RCC 7860 (cell line): ENCODE measurements at regions not wholly inside any gene's neighbourhood (a gene's known extent, or its start where the extent isn't known, plus 50 kb on each side); places are given as distances from the start of the nearest gene placed in this dataset.

Experiments used
- DNase-seq: peaks from one replicate; pipeline ENCODE4 v3.0.0-alpha.2; 2015; ENCODE audit warnings: low spot score
- FAIRE-seq: peaks from 2 replicates; lab custom pipeline; 2012; peaks lifted over from hg19 to GRCh38; lab: Jason Lieb, UNC

GRCh38 chr5:44661851-44662250 is 146.9 kb upstream of the MRPS30 start:
- no peak for FAIRE-seq
- DNase-seq: no peak

DNA sequence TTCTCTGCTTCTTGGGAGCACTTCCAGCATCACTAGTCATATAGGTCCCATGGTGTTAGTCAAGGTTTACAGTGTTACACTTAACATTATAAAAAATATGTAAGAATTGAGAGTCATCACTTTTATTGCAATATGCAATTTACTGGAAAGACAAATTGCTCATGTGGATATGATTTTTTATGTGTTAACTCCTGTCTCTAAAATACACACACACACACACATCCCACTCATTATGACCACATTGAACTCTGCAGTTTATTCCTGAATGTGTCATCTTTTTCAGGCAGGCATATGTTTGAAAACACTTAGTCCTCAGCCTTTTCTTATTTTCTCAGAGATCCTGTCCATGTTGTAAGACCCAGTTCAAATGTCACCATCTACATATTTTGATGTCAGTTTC is 148.5 kb upstream of the MRPS30 start:
- FAIRE-seq (no peak), DNase-seq (no peak)

DNA sequence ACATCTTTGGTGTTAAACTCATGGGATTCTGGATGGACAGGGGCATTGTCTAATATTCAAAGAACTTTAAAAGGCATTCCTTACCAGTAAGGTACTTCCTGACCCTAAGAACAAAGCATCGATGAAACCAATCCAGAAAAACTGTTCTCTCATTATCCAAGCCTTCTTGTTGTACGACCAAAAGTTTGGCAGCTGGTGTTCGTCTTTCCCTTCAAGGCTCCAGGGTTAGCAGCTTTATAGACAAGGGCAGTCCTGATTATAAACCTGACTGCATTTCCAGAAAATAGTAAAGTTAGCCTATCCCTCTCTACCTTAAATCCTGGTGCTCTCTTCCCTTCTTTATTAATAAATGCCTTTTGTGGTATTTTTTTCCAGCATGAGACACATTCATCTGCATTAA is 149.4 kb upstream of the MRPS30 start:
- FAIRE-seq (no peak), DNase-seq (no peak)

- DNase-seq (no peak), FAIRE-seq (no peak)
These were observed 156.1 kb upstream of the MRPS30 start for GRCh38 chr5:44652674-44653073.

GRCh38 chr5:44646016-44646415 is 162.7 kb upstream of the MRPS30 start:
- DNase-seq (no peak), FAIRE-seq (no peak)

GRCh38 chr5:44645502-44645901 is 163.2 kb upstream of the MRPS30 start:
- DNase-seq (no peak), FAIRE-seq (no peak)

DNA sequence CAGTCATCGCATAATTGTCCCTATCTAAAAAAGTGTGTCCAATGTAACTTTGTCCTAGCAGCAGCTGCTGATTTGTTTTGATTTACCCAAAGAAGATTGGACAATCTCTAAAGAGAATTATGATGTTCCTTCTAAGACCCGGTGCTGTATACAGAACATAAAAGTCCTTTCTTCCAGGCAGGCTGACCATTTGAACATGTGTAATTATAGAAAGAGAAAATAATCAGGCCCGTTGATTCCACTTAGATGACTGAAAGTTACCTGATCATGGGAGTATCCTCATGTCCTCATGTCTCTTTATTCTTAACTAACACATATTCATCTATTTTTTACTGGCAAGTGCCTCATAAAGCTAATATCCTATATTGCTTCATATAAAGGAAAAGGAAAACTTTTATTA is 164.1 kb upstream of the MRPS30 start:
- DNase-seq: no peak
- no peak for FAIRE-seq

- FAIRE-seq (no peak), DNase-seq (no peak)
These were observed 166.9 kb upstream of the MRPS30 start for GRCh38 chr5:44641820-44642219.

DNA sequence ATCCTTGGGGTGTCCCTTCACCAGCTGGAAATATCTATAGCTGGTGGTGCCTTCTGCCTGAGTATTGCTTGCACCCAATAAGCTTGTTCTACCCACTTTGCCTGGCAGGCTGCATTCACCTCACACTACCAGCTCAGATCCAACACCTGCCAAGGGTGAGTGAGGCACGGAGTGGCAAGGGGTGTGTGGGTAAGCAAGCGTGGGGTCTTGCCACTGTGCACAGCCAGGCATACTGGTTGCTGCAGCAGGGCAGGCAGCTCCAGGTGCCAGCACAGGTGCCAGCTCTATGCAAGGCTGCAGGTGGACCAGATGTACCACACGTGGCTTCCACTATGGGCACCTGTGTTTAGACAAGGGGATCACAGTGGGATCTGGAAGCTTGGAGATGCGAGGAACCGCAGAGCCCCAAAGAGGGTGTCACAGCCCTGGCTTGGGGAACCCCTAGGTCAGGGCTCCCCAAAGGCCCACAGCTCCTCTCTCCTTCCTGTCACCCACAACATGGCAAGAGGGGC is 167.7 kb upstream of the MRPS30 start:
- FAIRE-seq (no peak), DNase-seq (no peak)

DNA sequence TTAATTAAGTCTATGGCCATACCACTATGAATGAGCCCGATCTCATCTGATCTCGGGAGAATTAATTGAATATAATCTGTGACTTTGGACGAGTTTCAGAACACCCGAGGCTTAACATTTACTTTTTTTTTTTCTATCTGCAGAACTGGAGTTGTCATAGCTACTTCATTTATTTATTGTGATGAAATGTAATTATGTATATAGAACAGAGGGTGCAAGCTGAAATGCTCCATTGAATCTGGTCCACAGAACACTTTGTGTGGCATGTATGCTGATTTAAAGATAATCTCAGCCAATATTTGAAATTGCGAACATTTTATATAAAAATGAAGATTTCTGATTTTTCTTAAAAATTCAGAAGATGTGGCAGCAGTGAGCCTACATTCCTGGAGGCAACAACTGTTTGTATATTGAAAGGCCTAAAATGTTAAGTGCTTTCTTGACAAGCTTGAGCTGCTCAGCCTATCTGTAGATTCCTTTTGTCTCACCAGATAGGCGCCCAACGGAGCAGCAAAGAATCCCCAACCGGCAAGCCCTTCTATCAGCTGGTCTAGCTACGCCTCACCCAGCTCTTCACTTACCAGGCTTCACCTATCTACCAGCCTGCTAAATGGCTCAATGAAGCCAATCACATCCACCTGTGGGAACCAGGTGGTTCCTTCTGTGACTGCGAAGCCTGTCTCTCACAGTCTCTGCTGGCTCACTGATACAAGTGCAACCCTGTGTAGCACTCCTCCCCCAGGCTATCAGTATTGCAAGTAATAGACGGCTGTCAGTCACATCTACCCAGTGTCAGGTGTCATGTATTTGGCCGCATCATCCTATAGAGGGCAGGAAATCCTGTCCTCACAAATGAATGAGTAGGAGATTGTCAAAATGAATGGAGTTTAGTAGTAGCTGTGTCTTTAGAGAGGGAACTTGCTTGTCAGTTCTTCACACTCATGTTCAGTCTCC is 170.6 kb upstream of the MRPS30 start:
- no peak for FAIRE-seq
- DNase-seq: no peak

- no peak for DNase-seq
- no peak for FAIRE-seq
These were observed 176.4 kb upstream of the MRPS30 start for GRCh38 chr5:44632344-44632743.

- FAIRE-seq (no peak), DNase-seq (no peak)
These were observed 181.9 kb upstream of the MRPS30 start for GRCh38 chr5:44626846-44627245.

- FAIRE-seq: no peak
These were observed 186.4 kb upstream of the MRPS30 start for GRCh38 chr5:44622331-44622730.

GRCh38 chr5:44619875-44620610 is 188.7 kb upstream of the MRPS30 start:
- FAIRE-seq (no peak), DNase-seq (no peak)

More at GRCh38 chr5:44622331-44622730, 186.4 kb upstream of the MRPS30 start:
- DNase-seq: no peak

DNA sequence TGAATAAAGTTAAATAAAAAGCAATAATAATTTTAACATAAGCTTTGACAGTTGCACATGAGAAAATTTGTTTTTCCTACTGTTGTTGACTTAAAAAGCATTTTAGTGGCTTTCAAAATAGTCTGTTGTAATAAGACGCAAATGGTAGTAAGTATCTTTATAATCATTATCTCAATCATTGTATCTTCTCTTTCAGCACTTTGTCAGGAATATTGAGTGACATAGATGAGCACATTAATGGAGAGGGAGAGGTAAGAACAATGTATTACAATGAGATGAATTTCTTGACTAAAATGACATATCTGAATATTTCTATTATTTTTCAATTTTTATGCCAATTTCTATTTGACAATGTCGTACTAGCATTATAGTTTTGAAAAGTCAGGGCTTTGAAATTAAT is 193.9 kb upstream of the MRPS30 start:
- DNase-seq: no peak
- no peak for FAIRE-seq

- no peak for DNase-seq
- no peak for FAIRE-seq
These were observed 194.8 kb upstream of the MRPS30 start for GRCh38 chr5:44613936-44614335.

DNA sequence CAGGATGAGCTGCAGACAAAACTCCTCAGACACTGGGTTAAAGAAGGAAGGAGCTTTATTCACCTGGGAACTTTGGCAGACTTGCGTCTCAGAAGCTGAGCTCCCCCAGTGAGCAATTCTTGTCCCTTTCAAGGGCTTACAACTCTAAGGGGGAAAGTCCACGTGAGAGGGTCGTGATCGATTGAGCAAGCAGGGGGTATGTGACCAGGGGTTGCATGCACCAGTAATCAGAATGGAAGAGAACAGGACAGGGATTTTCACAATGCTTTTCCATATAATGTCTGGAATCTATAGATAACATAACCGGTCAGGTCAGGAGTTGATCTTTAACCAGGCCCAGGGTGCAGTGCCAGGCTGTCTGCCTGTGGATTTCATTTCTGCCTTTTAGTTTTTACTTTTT is 202.8 kb upstream of the MRPS30 start:
- DNase-seq (no peak), FAIRE-seq (no peak)

DNA sequence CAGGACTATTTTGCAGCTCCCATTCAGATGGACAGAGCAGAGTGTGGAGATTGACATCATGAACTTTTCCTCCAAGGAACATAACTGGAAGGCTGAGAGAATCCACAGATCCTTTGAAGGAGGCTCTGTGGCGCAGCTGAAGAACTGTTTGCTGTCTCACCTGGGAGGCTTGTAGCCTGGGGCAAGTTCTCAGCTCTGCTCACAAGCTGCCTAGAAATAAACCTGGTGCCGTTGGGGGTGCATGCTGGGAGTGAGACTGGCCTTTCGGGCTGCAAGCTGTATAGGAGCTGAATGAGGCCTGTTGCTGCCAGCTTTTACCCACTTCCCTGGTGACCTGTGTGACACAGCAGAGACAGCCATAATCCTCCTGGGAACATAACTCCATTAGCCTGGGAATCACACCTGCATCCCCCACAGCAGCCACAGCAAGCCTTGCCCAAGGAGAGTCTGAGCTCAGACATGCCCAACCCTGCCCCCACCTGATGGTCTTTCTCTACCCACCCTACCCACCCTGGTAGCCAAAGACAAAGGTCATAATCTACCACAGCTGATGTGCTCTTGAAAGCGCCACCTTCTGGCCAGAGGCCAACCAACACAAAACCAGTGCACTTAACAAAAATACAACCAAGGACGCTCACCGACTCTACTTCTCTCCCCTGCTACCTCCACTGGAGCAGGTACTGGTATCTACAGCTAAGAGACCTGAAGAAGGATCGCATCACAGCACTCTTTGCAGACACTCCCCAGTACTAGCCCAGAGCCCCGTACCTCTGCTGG is 205.1 kb upstream of the MRPS30 start:
- FAIRE-seq (no peak), DNase-seq (no peak)

- DNase-seq: no peak
- FAIRE-seq: no peak
These were observed 185.5 kb upstream of the FGF10 start for GRCh38 chr5:44574678-44575077.

GRCh38 chr5:44568519-44568918 is 179.3 kb upstream of the FGF10 start:
- DNase-seq (no peak), FAIRE-seq (no peak)

DNA sequence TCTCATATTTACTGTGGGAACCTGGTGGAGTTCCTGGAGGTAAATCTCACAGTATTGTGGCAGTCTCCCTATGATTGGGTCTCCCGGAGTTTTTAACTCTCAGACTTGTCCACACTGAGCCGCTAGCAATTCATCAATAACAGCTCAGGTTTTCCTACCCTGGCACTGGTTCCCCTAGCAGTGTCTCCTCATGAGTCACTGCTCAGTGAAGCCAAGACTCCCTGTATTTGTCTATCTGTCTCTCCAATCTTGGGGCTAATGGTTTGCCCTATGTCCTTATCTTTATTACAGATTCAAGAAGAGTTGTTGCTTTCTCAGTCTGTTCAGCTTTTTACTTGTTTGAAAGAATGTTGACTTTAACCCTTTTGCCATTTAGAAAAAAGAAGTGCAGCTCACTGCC is 176.7 kb upstream of the FGF10 start:
- DNase-seq (no peak), FAIRE-seq (no peak)
